ENCODE measurements at regions not wholly inside any gene's neighbourhood (a gene's known extent, or its start where the extent isn't known, plus 50 kb on each side); places are given as distances from the start of the nearest gene placed in this dataset.
A peak's percentile ranks its signal among the peaks of the same experiment; 100 is the strongest.

- peaks cover 5% of the 10 kb centered on the region for H3K4me1 Mint-ChIP-seq
- H3K36me3 Mint-ChIP-seq = no peaks in the 10 kb centered on the region
- no peaks in the 10 kb centered on the region for H3K27me3 Mint-ChIP-seq
- DNase-seq = no peak
- H3K27ac Mint-ChIP-seq = no peak overlapping the region
- H3K9me3 Mint-ChIP-seq = no peaks in the 10 kb centered on the region
- H3K4me3 Mint-ChIP-seq = no peak overlapping the region
Measured at GRCh38 chr2:42920446-42921146, 128.2 kb upstream of the HAAO start.

DNA sequence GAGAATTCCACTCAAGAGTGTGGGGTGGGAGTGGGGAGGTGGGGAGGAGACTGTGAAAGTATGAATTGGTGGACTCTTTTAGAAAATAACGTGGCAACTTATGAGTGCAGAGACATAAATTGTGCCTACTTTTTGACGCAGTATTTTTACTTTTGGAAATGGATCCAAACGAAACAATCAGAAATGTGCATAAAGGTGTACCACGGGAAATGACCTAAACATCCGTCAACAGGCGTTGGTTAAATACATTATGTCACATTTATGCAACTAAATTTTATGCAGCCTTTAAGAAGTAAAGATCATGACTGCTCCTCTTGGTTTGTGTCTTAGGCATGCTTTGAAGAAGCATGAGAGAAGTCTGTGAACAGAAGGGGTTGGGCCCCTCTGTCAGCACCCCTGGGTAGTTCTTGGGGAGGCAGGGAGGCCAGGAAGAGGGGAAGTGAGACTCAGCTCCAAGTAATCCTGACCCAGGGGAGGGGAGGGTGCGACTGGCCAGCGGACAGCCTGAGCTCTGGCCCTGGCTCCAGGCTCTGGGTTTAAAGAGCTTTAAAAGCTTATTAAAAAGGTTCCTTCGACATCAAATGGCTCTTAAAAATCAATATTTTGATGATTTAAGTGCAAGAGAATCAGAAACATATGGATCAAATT, 126.4 kb upstream of the HAAO start:
- no peak for DNase-seq
- H3K9me3 Mint-ChIP-seq = no peaks in the 10 kb centered on the region
- no peaks in the 10 kb centered on the region for H3K36me3 Mint-ChIP-seq
- no peaks in the 10 kb centered on the region for H3K27me3 Mint-ChIP-seq
- H3K4me1 Mint-ChIP-seq = peaks cover 5% of the 10 kb centered on the region
- no peak overlapping the region for H3K27ac Mint-ChIP-seq
- no peak overlapping the region for H3K4me3 Mint-ChIP-seq

DNA sequence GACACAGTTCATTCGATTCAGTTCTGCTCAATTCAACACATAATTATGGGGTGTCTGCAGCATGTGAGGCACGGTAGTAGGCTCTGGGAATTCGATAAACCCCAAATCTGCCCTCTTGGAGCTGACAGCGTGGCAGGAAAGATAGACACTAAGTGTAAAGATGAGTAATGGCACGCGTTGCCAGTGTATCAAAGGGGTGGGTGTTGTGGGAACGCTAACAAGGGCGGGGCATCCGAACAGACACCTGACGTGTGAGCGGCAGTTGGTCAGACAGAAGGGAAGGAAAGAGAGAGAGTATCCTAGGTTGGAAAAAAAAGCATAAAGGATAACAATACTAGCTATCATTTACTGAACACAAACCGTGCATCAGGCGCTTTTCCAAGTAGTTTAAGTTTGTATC, 125.7 kb upstream of the HAAO start:
- H3K27me3 Mint-ChIP-seq = no peaks in the 10 kb centered on the region
- no peaks in the 10 kb centered on the region for H3K9me3 Mint-ChIP-seq
- H3K36me3 Mint-ChIP-seq = no peaks in the 10 kb centered on the region
- DNase-seq = no peak
- H3K4me1 Mint-ChIP-seq = peaks cover 6% of the 10 kb centered on the region
- H3K4me3 Mint-ChIP-seq = no peak overlapping the region
- no peak overlapping the region for H3K27ac Mint-ChIP-seq

- H3K36me3 Mint-ChIP-seq = no peaks in the 10 kb centered on the region
- H3K27ac Mint-ChIP-seq = no peak overlapping the region
- peaks cover 6% of the 10 kb centered on the region for H3K4me1 Mint-ChIP-seq
- no peaks in the 10 kb centered on the region for H3K9me3 Mint-ChIP-seq
- DNase-seq = peak; percentile 12
- H3K27me3 Mint-ChIP-seq = no peaks in the 10 kb centered on the region
- H3K4me3 Mint-ChIP-seq = no peak overlapping the region
Measured at GRCh38 chr2:42917425-42917927, 125.1 kb upstream of the HAAO start.

- Mint-ChIP-seq H3K9me3 (no peaks in the 10 kb centered on the region), H3K27me3 (no peaks in the 10 kb centered on the region), H3K27ac (no peak overlapping the region), H3K4me1 (peaks cover 6% of the 10 kb centered on the region), H3K36me3 (no peaks in the 10 kb centered on the region), H3K4me3 (no peak overlapping the region)
- no peak for DNase-seq
Measured at GRCh38 chr2:42916324-42916723, 123.9 kb upstream of the HAAO start.

GRCh38 chr2:42914860-42915259, 122.5 kb upstream of the HAAO start:
- Mint-ChIP-seq H3K27ac (no peak overlapping the region), H3K36me3 (no peaks in the 10 kb centered on the region), H3K9me3 (no peaks in the 10 kb centered on the region), H3K4me3 (no peak overlapping the region), H3K4me1 (peaks cover 6% of the 10 kb centered on the region), H3K27me3 (no peaks in the 10 kb centered on the region)
- no peak for DNase-seq

- Mint-ChIP-seq H3K36me3 (no peaks in the 10 kb centered on the region), H3K4me3 (no peak overlapping the region), H3K27ac (no peak overlapping the region), H3K9me3 (no peaks in the 10 kb centered on the region), H3K27me3 (no peaks in the 10 kb centered on the region), H3K4me1 (peaks cover 6% of the 10 kb centered on the region)
- no peak for DNase-seq
Measured at GRCh38 chr2:42914314-42914713, 121.9 kb upstream of the HAAO start.

DNA sequence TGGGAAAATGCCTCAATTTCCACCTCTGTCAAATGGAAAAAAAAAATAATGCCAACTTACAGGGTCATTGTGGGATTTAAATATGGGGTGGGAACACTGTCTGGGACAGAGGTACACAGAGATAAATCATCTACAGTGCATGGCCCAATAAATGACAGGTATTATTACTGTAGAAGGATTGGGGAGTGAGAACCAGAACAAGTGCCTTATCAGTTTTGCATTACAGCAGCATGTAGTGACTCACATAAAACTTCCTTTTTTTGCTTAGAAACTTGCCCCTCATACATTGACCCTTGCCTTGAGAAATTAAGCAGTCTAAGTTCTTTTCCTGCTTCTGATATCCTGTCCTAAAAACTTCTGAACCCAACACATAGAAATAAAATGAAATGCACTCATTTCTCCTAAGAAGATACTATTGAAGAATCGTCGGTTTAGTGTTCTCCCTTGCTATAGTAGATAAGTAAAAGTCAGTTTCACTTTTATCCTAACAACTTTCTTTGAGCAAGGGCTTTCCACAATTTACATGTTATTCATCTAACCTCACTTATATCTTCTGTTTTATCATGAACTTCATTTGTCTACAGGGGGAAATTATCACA, 121.0 kb upstream of the HAAO start:
- Mint-ChIP-seq H3K9me3 (no peaks in the 10 kb centered on the region), H3K36me3 (no peaks in the 10 kb centered on the region), H3K4me1 (peaks cover 6% of the 10 kb centered on the region), H3K27me3 (no peaks in the 10 kb centered on the region), H3K27ac (no peak overlapping the region), H3K4me3 (no peak overlapping the region)
- DNase-seq = no peak

DNA sequence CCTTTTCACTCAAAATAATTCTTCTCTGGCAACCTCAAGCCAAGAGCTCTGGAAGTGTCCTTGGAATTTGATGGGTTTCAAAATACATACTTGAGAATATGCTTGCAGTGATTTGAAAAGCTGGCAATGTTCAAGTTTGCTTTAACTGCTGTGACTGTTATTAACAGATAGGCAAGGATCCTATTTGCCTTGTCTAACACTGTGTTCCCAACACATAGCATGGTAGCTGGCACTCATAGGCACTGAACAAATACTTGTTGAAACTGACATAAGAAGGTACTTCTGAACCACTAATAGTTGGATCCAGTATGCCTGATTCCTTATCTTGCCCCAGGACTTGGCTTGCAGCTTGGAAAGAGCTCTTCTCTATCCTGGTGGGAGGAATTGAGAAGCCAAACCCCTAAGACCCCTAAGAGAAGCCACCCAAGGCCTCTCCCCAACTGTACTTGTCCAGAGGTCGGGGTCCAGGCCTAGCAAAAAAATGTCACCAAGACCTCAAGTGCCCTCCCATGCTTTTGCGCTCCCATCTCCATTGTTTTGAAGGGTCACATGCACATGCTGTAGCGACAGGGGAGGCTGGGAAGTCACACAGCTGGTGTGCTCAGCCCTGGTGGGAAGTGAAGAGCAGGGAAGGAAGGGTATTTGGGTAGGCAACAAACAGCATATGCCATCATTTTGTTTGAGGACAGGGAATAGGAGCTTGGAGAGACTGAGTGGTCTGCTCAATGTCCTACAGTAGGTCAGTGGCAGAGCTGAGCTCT, 118.4 kb upstream of the HAAO start:
- Mint-ChIP-seq H3K4me3 (no peak overlapping the region), H3K9me3 (no peaks in the 10 kb centered on the region), H3K27me3 (peaks cover 10% of the 10 kb centered on the region), H3K27ac (no peak overlapping the region), H3K36me3 (no peaks in the 10 kb centered on the region), H3K4me1 (peaks cover 4% of the 10 kb centered on the region)
- no peak for DNase-seq

- Mint-ChIP-seq H3K4me3 (no peak overlapping the region), H3K27me3 (peaks cover 13% of the 10 kb centered on the region), H3K27ac (no peak overlapping the region), H3K9me3 (no peaks in the 10 kb centered on the region), H3K36me3 (no peaks in the 10 kb centered on the region), H3K4me1 (peaks cover 6% of the 10 kb centered on the region)
- no peak for DNase-seq
Measured at GRCh38 chr2:42909966-42910365, 117.6 kb upstream of the HAAO start.

DNA sequence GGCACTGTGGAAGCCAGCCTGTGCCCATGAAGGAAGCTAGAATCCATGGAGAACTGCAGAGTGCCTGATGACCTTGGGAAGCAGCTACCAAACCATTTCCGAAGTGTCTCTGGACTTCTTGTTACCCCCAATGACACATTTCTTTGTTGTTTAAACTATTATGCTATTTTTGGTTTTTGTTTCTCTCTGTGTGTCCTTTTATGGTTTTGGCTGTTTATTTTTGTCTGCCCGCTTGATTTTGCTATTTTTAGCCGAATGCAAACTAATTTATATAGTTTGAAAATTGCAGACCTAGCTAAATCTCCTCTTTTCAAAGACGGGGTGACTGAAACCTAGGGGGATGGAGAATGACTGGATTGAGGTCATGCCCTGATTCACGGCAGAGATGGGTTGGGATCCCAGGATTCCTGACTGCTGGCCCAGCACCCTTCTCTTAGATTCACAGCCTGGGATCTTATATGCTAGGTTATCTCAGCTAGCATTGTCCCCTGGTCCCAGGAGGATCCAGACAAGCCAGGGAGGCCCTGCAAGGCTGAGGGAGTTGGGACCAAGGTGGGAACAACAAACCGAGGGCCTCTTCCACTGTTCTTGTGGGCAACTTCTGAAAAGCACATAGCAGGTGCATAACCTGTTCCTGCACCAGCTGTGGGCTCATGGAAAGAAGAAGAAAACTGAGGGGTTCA, 116.3 kb upstream of the HAAO start:
- no peaks in the 10 kb centered on the region for H3K36me3 Mint-ChIP-seq
- H3K27ac Mint-ChIP-seq = no peak overlapping the region
- peaks cover 13% of the 10 kb centered on the region for H3K27me3 Mint-ChIP-seq
- H3K4me1 Mint-ChIP-seq = peaks cover 6% of the 10 kb centered on the region
- H3K4me3 Mint-ChIP-seq = no peak overlapping the region
- H3K9me3 Mint-ChIP-seq = no peaks in the 10 kb centered on the region
- no peak for DNase-seq

- DNase-seq = no peak
- H3K4me1 Mint-ChIP-seq = peaks cover 3% of the 10 kb centered on the region
- H3K4me3 Mint-ChIP-seq = no peak overlapping the region
- no peak overlapping the region for H3K27ac Mint-ChIP-seq
- peaks cover 13% of the 10 kb centered on the region for H3K27me3 Mint-ChIP-seq
- no peaks in the 10 kb centered on the region for H3K9me3 Mint-ChIP-seq
- no peaks in the 10 kb centered on the region for H3K36me3 Mint-ChIP-seq
Measured at GRCh38 chr2:42907835-42908234, 115.5 kb upstream of the HAAO start.

DNA sequence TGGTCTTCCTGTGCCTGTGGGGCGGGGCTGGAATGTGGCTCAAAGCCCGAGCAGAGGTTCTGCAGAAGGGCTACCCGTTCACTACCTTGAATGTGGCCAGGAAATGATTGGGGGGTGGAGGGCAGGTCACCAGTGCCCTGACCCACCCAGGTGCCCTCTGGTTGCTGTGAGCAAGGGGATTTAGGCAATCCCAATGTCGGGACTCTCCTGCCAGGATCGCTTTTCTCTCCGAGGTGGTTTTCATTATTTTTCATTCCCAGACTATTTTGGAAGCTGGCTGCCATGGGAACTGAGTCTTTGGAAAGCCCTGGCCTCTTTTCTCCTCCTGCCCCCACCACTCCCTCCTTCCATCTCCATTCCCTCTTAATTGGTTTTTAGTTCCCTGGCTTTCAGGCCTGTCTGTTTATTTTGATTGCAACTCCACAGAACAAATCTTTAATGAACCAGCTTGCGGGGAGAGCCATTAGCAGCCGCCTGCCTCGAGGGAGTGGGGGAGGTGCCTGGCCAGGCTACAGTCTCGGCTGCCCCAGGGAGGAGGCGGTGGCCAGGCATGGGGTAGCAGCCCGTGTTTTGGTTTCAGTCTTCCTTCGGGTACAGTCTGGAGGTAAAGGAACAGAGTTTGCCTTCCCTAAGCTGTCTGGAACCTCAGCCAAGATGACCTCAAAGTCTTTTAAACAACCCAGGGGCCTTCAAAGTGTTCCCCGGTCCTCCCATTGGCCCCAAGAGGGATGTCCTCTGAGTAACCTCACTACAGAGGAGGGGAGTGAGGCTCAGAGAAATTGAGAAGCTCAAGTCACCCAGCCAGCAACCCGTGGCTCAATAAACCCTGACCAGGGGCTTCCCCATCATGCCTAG, 114.4 kb upstream of the HAAO start:
- no peak for DNase-seq
- peaks cover 13% of the 10 kb centered on the region for H3K27me3 Mint-ChIP-seq
- H3K36me3 Mint-ChIP-seq = no peaks in the 10 kb centered on the region
- H3K4me3 Mint-ChIP-seq = no peak overlapping the region
- H3K4me1 Mint-ChIP-seq = peaks cover 3% of the 10 kb centered on the region
- no peaks in the 10 kb centered on the region for H3K9me3 Mint-ChIP-seq
- H3K27ac Mint-ChIP-seq = no peak overlapping the region

- H3K27me3 Mint-ChIP-seq = peaks cover 13% of the 10 kb centered on the region
- no peaks in the 10 kb centered on the region for H3K36me3 Mint-ChIP-seq
- no peak overlapping the region for H3K4me3 Mint-ChIP-seq
- no peak for DNase-seq
- no peak overlapping the region for H3K27ac Mint-ChIP-seq
- no peaks in the 10 kb centered on the region for H3K9me3 Mint-ChIP-seq
- peaks cover 6% of the 10 kb centered on the region for H3K4me1 Mint-ChIP-seq
Measured at GRCh38 chr2:42906111-42906556, 113.8 kb upstream of the HAAO start.
